NCI-H1930 (cell line): ENCODE measurements at regions not wholly inside any gene's neighbourhood (a gene's known extent, or its start where the extent isn't known, plus 50 kb on each side); places are given as distances from the start of the nearest gene placed in this dataset.
"Not testable (repeated sequence)": the region's sequence is repeated elsewhere in the genome, so short reads cannot be mapped to it uniquely, and the experiment has no call there.

Source experiments
- DNase-seq, 2 experiments: peaks; one replicate each; lab custom pipeline; 2025; lab: John Stamatoyannopoulos, UW

GRCh38 chr1:245102149-245102548 is 52.6 kb upstream of the KIF26B start:
- not testable (repeated sequence) for DNase-seq

GRCh38 chr1:245099401-245099800 is 55.4 kb upstream of the KIF26B start:
- no peak for DNase-seq

GRCh38 chr1:245098924-245099323 is 55.9 kb upstream of the KIF26B start:
- no peak for DNase-seq

GRCh38 chr1:245096311-245097066 is 58.3 kb upstream of the KIF26B start:
- DNase-seq: no peak

GRCh38 chr1:245095903-245096302 is 58.9 kb upstream of the KIF26B start:
- no peak for DNase-seq

- DNase-seq: no peak
Observed at GRCh38 chr1:245094954-245095353, 59.8 kb upstream of the KIF26B start.

- DNase-seq: no peak
Observed at GRCh38 chr1:245094092-245094491, 60.7 kb upstream of the KIF26B start.

GRCh38 chr1:245092638-245092976 is 62.2 kb upstream of the KIF26B start:
- DNase-seq: no peak

- no peak for DNase-seq
Observed at GRCh38 chr1:245091818-245092637, 62.8 kb upstream of the KIF26B start.

- no peak for DNase-seq
Observed at GRCh38 chr1:245091171-245091621, 63.6 kb upstream of the KIF26B start.

GRCh38 chr1:245090491-245091090 is 64.2 kb upstream of the KIF26B start:
- DNase-seq: no peak

GRCh38 chr1:245087723-245088122 is 67.1 kb upstream of the KIF26B start:
- DNase-seq: no peak

- DNase-seq: no peak
Observed at GRCh38 chr1:245086389-245086969, 68.3 kb upstream of the KIF26B start.

- DNase-seq: no peak
Observed at GRCh38 chr1:245085508-245086095, 69.2 kb upstream of the KIF26B start.

GRCh38 chr1:245084551-245084950 is 70.2 kb upstream of the KIF26B start:
- no peak for DNase-seq

GRCh38 chr1:245079021-245079609 is 75.7 kb upstream of the KIF26B start:
- DNase-seq: no peak

- DNase-seq: no peak
Observed at GRCh38 chr1:245074898-245075297, 79.9 kb upstream of the KIF26B start.

GRCh38 chr1:245074232-245074747 is 80.5 kb upstream of the KIF26B start:
- no peak for DNase-seq

GRCh38 chr1:245070836-245071615 is 83.8 kb upstream of the KIF26B start:
- DNase-seq: no peak

GRCh38 chr1:245067257-245067656 is 87.5 kb upstream of the KIF26B start:
- no peak for DNase-seq
